ENCODE measurements at regions not wholly inside any gene's neighbourhood (a gene's known extent, or its start where the extent isn't known, plus 50 kb on each side); places are given as distances from the start of the nearest gene placed in this dataset.

GRCh38 chr9:79911724-79912123 lies 340.0 kb downstream of the TLE4 start:
- no peak for DNase-seq (ENCODE audit: low spot score)

GRCh38 chr9:79902825-79903600 lies 331.2 kb downstream of the TLE4 start:
- no peak for DNase-seq (ENCODE audit: low spot score)

GRCh38 chr9:79900754-79901153 lies 329.0 kb downstream of the TLE4 start:
- no peak for DNase-seq (ENCODE audit: low spot score)

GRCh38 chr9:79896390-79896980 lies 324.7 kb downstream of the TLE4 start:
- no peak for DNase-seq (ENCODE audit: low spot score)

GRCh38 chr9:79895232-79895631 lies 323.5 kb downstream of the TLE4 start:
- DNase-seq (ENCODE audit: low spot score): no peak

GRCh38 chr9:79889369-79889768 lies 317.6 kb downstream of the TLE4 start:
- no peak for DNase-seq (ENCODE audit: low spot score)

GRCh38 chr9:79885093-79885857 lies 313.5 kb downstream of the TLE4 start:
- DNase-seq (ENCODE audit: low spot score): no peak

GRCh38 chr9:79884546-79884945 lies 312.8 kb downstream of the TLE4 start:
- DNase-seq (ENCODE audit: low spot score): no peak

- DNase-seq (ENCODE audit: low spot score): no peak
Measured at GRCh38 chr9:79883073-79883645, 311.4 kb downstream of the TLE4 start.

GRCh38 chr9:79880626-79881025 lies 308.9 kb downstream of the TLE4 start:
- DNase-seq (ENCODE audit: low spot score): no peak

- no peak for DNase-seq (ENCODE audit: low spot score)
Measured at GRCh38 chr9:79877943-79878602, 306.3 kb downstream of the TLE4 start.

GRCh38 chr9:79868567-79869189 lies 296.9 kb downstream of the TLE4 start:
- DNase-seq (ENCODE audit: low spot score): no peak

- no peak for DNase-seq (ENCODE audit: low spot score)
Measured at GRCh38 chr9:79862921-79863890, 291.4 kb downstream of the TLE4 start.

- DNase-seq (ENCODE audit: low spot score): no peak
Measured at GRCh38 chr9:79858508-79858907, 286.7 kb downstream of the TLE4 start.

- no peak for DNase-seq (ENCODE audit: low spot score)
Measured at GRCh38 chr9:79857188-79857587, 285.4 kb downstream of the TLE4 start.

GRCh38 chr9:79847074-79847473 lies 275.3 kb downstream of the TLE4 start:
- DNase-seq (ENCODE audit: low spot score): no peak

GRCh38 chr9:79829566-79830302 lies 258.0 kb downstream of the TLE4 start:
- DNase-seq (ENCODE audit: low spot score): no peak

- DNase-seq (ENCODE audit: low spot score): no peak
Measured at GRCh38 chr9:79824265-79824664, 252.5 kb downstream of the TLE4 start.

- no peak for DNase-seq (ENCODE audit: low spot score)
Measured at GRCh38 chr9:79817438-79818004, 245.8 kb downstream of the TLE4 start.
